Fibroblast of lung (primary cell): ENCODE measurements at regions not wholly inside any gene's neighbourhood (a gene's known extent, or its start where the extent isn't known, plus 50 kb on each side); places are given as distances from the start of the nearest gene placed in this dataset.

ENCODE experiments used
- DNase-seq, 2 donors: peaks; one replicate each; pipeline versions ENCODE4 v3.0.0 to v3.0.0-alpha.2; 2010; ENCODE audit warnings: low read depth in 2 of 2
- H2AFZ ChIP-seq: 2 replicates; pipeline ENCODE4 v1.5.1; 2012; ENCODE audit warnings: low read length, control low read depth, inconsistent platforms
- H3K27ac ChIP-seq: 2 replicates; pipeline ENCODE4 v1.5.1; 2011; ENCODE audit warnings: low read length, control low read depth; ENCODE audit not compliant: insufficient read depth
- H3K27me3 ChIP-seq: 2 replicates; pipeline ENCODE4 v1.5.1; 2011; ENCODE audit warnings: mild to moderate bottlenecking, low read length; ENCODE audit not compliant: control insufficient read depth, insufficient read depth
- H3K36me3 ChIP-seq: 2 replicates; pipeline ENCODE4 v1.5.1; 2011; ENCODE audit warnings: low read length; ENCODE audit not compliant: control insufficient read depth, insufficient read depth
- H3K4me1 ChIP-seq: 2 replicates; pipeline ENCODE4 v1.5.1; 2011; ENCODE audit warnings: low read length; ENCODE audit not compliant: control insufficient read depth, insufficient read depth; ENCODE audit errors: extremely low read depth
- H3K4me2 ChIP-seq: 2 replicates; pipeline ENCODE4 v1.5.1; 2011; ENCODE audit warnings: low read length, control low read depth; ENCODE audit not compliant: insufficient read depth; ENCODE audit errors: extremely low read depth
- H3K4me3 ChIP-seq, 4 experiments: fragments of 200-600 bp in 1 of 4; sonication (generic) in 1 of 4; replicated peaks in 1 of 4; 2 replicates each; pipeline ENCODE4 v1.5.1; 2011 to 2016; ENCODE audit warnings: low read length in 4 of 4, low read depth in 3 of 4, mild to moderate bottlenecking in 3 of 4, control low read depth in 2 of 4, inconsistent platforms in 1 of 4, mixed read lengths in 1 of 4; ENCODE audit not compliant: insufficient read depth in 1 of 4; ENCODE audit errors: control extremely low read depth in 1 of 4
- H3K79me2 ChIP-seq: 2 replicates; pipeline ENCODE4 v1.5.1; 2012; ENCODE audit warnings: mild to moderate bottlenecking, low read length, inconsistent platforms; ENCODE audit not compliant: control insufficient read depth, insufficient read depth
- H3K9ac ChIP-seq: 2 replicates; pipeline ENCODE4 v1.5.1; 2011; ENCODE audit warnings: mild to moderate bottlenecking, low read length, control low read depth; ENCODE audit not compliant: insufficient read depth
- H3K9me3 ChIP-seq: 2 replicates; pipeline ENCODE4 v1.5.1; 2012; ENCODE audit warnings: low read depth, low read length; ENCODE audit not compliant: control insufficient read depth, insufficient read depth
- H4K20me1 ChIP-seq: 2 replicates; pipeline ENCODE4 v1.5.1; 2011; ENCODE audit warnings: low read length; ENCODE audit not compliant: control insufficient read depth, insufficient read depth; ENCODE audit errors: extremely low read depth
- EZH2 ChIP-seq: IDR thresholded peaks from 2 replicates; pipeline ENCODE4 v1.5.1; 2012; ENCODE audit warnings: low read length, control low read depth, mild to moderate bottlenecking; ENCODE audit errors: missing control alignments
- TF ChIP-seq, protein P1 (sequence below), 2 donors: IDR thresholded peaks in 1 of 2; conservative IDR thresholded peaks in 1 of 2; 1 replicate in 1 of 2; 2 replicates in 1 of 2; pipeline ENCODE4 v1.5.1; 2011 to 2012; ENCODE audit warnings: low read length in 2 of 2, control low read depth in 1 of 2, inconsistent platforms in 1 of 2, low read depth in 1 of 2, mild to moderate bottlenecking in 1 of 2

DNA sequence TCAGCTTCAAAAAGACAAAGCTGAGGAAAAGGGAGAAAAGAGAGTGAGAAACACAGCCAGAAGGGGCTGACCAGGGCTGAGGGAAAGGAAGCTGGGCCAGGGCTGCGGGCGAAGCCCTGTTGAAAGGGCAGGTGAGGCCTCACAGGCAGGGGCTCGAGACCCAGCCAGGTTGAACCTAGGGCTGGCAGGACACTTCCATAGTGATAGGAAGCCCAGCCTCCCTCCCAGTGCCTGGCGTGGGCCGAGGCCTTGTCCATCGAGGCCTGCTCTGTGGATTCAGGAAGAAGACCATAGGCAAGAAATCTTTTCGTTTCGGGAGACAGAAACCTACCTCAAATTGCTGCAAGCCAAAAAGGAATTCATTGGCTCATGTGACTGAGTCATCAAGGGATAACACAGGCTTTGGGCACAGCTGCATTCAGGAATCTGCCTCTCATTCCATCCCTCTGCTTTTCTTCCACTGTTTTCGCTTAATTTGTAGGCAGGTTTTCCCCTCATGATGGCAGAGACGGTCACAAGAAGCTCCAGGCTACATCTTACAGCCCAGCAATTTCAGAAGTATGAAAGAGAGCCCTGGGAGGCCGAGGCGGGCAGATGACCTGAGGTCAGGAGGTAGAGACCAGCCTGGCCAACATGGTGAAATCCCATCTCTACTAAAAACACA, 311.1 kb upstream of the SULF2 start:
- Histone ChIP-seq H4K20me1 (no peaks in the 10 kb centered on the region), H3K36me3 (no peaks in the 10 kb centered on the region), H3K9me3 (no peaks in the 10 kb centered on the region), H3K4me1 (no peaks in the 10 kb centered on the region), H3K27me3 (no peaks in the 10 kb centered on the region), H3K27ac (no peak overlapping the region), H2AFZ (no peak overlapping the region), H3K4me3 (no peak overlapping the region), H3K4me2 (no peak overlapping the region), H3K79me2 (no peaks in the 10 kb centered on the region), H3K9ac (no peak overlapping the region)
- peak in 1 of 2 donors; percentile 46 for DNase-seq
- TF ChIP-seq EZH2 = no peak
- TF ChIP-seq, protein P1, sequence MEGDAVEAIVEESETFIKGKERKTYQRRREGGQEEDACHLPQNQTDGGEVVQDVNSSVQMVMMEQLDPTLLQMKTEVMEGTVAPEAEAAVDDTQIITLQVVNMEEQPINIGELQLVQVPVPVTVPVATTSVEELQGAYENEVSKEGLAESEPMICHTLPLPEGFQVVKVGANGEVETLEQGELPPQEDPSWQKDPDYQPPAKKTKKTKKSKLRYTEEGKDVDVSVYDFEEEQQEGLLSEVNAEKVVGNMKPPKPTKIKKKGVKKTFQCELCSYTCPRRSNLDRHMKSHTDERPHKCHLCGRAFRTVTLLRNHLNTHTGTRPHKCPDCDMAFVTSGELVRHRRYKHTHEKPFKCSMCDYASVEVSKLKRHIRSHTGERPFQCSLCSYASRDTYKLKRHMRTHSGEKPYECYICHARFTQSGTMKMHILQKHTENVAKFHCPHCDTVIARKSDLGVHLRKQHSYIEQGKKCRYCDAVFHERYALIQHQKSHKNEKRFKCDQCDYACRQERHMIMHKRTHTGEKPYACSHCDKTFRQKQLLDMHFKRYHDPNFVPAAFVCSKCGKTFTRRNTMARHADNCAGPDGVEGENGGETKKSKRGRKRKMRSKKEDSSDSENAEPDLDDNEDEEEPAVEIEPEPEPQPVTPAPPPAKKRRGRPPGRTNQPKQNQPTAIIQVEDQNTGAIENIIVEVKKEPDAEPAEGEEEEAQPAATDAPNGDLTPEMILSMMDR (conservative IDR thresholded peaks at IDR 0.05 in 1 of 2, IDR thresholded peaks at IDR 0.05 in 1 of 2; ENCODE audit: low read depth in 1 of 2, low read length in 2 of 2) = no peak

DNA sequence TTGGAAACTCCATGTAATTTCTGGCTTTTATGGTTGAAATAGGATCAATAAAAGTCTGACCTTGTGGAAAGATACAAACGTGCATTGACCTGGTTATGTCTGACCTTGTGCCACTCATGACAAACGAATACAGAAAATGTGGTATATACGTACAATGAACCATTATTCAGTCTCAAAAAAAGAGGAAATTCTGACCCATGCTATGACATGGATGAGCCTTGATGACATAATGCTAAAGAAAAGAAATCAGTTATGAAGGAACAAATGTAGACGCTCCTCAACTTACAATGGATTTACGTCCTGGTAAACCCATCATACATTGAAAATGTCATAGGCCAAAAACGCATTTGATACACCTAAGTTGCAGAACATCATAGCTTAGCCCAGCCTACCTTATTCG, 309.7 kb upstream of the SULF2 start:
- Histone ChIP-seq H3K9me3 (no peaks in the 10 kb centered on the region), H3K4me3 (no peak overlapping the region), H3K4me1 (no peaks in the 10 kb centered on the region), H3K27ac (no peak overlapping the region), H3K4me2 (no peak overlapping the region), H2AFZ (no peak overlapping the region), H4K20me1 (no peaks in the 10 kb centered on the region), H3K9ac (no peak overlapping the region), H3K36me3 (no peaks in the 10 kb centered on the region), H3K79me2 (no peaks in the 10 kb centered on the region), H3K27me3 (no peaks in the 10 kb centered on the region)
- no peak for DNase-seq
- no peak for TF ChIP-seq EZH2
- TF ChIP-seq, protein P1 (conservative IDR thresholded peaks at IDR 0.05 in 1 of 2, IDR thresholded peaks at IDR 0.05 in 1 of 2; ENCODE audit: low read depth in 1 of 2, low read length in 2 of 2) = no peak

DNA sequence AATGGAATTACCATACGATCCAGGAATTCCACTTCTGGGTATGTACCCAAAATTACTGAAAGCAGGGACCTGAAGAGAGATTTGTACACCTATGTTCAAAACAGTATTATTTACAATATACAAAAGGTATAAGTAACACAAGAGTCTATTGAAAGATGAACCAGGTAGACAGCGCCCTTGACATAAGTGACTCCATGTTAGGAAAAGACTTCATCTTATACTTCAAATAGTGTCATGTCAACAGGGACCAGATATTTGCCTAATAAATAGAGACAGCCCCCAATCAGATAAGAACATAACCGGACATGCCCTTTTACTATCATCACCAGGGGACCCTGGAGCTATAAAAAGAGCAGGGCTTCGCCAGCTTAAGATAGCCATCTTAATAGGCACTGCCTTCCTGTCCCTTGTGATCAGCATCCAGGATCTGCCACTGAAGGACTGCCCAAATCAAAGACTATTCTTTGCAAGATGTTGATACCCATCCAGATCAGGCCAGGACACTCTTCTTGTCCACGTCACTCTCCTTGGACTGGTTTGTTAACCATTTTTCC, 309.0 kb upstream of the SULF2 start:
- no peaks in the 10 kb centered on the region for H3K27me3 ChIP-seq
- DNase-seq = no peak
- H2AFZ ChIP-seq = no peak overlapping the region
- H3K4me2 ChIP-seq = no peak overlapping the region
- H3K9ac ChIP-seq = no peak overlapping the region
- no peak overlapping the region for H3K4me3 ChIP-seq
- no peaks in the 10 kb centered on the region for H3K79me2 ChIP-seq
- H4K20me1 ChIP-seq = no peaks in the 10 kb centered on the region
- no peak for TF ChIP-seq EZH2
- TF ChIP-seq, protein P1 (conservative IDR thresholded peaks at IDR 0.05 in 1 of 2, IDR thresholded peaks at IDR 0.05 in 1 of 2; ENCODE audit: low read depth in 1 of 2, low read length in 2 of 2) = no peak
- H3K9me3 ChIP-seq = no peaks in the 10 kb centered on the region
- no peak overlapping the region for H3K27ac ChIP-seq
- no peaks in the 10 kb centered on the region for H3K36me3 ChIP-seq
- no peaks in the 10 kb centered on the region for H3K4me1 ChIP-seq
